ENCODE measurements at regions not wholly inside any gene's neighbourhood (a gene's known extent, or its start where the extent isn't known, plus 50 kb on each side); places are given as distances from the start of the nearest gene placed in this dataset.

DNA sequence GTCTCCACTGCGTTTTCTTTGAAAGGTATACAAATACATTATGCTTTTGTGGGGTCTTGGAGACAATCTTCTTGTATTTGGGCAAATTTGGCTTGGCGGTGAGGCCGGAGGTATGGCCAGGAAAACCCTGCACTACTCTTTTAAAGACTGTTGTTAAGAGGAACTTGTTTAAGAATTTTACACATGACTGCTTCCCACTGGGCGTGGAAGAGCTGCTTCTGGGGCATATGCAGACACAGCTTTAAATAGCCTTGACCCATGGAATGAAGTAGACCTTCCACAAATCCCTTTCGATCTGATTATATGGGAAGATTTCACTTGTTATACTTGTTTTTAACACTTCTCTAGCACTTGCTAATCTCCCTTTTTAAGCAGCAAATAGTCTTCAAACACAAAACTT is 453.6 kb downstream of the MN1 start:
- TF ChIP-seq ISL1 (CRISPR knock-in tag; IDR thresholded peaks at IDR 0.05) (no peak), ESRRG (CRISPR knock-in tag; IDR thresholded peaks at IDR 0.05) (no peak), ZFP3 (CRISPR knock-in tag; IDR thresholded peaks at IDR 0.05) (no peak)
- TF ChIP-seq, protein P1, sequence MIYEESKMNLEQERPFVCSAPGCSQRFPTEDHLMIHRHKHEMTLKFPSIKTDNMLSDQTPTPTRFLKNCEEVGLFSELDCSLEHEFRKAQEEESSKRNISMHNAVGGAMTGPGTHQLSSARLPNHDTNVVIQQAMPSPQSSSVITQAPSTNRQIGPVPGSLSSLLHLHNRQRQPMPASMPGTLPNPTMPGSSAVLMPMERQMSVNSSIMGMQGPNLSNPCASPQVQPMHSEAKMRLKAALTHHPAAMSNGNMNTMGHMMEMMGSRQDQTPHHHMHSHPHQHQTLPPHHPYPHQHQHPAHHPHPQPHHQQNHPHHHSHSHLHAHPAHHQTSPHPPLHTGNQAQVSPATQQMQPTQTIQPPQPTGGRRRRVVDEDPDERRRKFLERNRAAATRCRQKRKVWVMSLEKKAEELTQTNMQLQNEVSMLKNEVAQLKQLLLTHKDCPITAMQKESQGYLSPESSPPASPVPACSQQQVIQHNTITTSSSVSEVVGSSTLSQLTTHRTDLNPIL (CRISPR knock-in tag; IDR thresholded peaks at IDR 0.05; ENCODE audit: low read depth), result no peak
- TF ChIP-seq, protein P2, sequence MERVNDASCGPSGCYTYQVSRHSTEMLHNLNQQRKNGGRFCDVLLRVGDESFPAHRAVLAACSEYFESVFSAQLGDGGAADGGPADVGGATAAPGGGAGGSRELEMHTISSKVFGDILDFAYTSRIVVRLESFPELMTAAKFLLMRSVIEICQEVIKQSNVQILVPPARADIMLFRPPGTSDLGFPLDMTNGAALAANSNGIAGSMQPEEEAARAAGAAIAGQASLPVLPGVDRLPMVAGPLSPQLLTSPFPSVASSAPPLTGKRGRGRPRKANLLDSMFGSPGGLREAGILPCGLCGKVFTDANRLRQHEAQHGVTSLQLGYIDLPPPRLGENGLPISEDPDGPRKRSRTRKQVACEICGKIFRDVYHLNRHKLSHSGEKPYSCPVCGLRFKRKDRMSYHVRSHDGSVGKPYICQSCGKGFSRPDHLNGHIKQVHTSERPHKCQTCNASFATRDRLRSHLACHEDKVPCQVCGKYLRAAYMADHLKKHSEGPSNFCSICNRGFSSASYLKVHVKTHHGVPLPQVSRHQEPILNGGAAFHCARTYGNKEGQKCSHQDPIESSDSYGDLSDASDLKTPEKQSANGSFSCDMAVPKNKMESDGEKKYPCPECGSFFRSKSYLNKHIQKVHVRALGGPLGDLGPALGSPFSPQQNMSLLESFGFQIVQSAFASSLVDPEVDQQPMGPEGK (CRISPR knock-in tag; IDR thresholded peaks at IDR 0.05; ENCODE audit: borderline replicate concordance), result no peak
